ENCODE measurements at regions not wholly inside any gene's neighbourhood (a gene's known extent, or its start where the extent isn't known, plus 50 kb on each side); places are given as distances from the start of the nearest gene placed in this dataset.

DNA sequence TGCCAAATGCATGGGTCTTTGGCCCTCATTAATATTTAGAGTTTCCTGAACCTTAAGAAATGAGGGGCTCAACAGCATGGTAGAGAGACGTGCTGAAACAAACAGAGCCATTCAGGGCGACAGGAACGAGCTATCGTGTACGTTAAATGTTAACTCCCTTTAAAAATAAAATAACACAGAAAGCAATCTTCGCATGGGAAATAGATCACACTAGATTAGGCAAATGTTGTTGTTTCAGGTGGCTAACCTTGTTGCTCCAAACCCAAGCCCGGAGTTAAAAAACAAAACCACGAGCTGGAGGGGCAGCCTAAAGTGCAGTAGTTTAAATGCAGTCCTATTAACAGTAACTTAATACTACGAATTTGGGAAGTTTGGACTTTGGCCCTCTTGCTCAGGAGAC lies 177.4 kb upstream of the TRIB2 start:
- intact Hi-C loops (cut with DNase I) = no loop called here
- DNase-seq = no peak
- TF ChIP-seq, protein P1, sequence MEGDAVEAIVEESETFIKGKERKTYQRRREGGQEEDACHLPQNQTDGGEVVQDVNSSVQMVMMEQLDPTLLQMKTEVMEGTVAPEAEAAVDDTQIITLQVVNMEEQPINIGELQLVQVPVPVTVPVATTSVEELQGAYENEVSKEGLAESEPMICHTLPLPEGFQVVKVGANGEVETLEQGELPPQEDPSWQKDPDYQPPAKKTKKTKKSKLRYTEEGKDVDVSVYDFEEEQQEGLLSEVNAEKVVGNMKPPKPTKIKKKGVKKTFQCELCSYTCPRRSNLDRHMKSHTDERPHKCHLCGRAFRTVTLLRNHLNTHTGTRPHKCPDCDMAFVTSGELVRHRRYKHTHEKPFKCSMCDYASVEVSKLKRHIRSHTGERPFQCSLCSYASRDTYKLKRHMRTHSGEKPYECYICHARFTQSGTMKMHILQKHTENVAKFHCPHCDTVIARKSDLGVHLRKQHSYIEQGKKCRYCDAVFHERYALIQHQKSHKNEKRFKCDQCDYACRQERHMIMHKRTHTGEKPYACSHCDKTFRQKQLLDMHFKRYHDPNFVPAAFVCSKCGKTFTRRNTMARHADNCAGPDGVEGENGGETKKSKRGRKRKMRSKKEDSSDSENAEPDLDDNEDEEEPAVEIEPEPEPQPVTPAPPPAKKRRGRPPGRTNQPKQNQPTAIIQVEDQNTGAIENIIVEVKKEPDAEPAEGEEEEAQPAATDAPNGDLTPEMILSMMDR (IDR thresholded peaks at IDR 0.05) = no peak
- Histone ChIP-seq H3K4me1 (no peaks in the 10 kb centered on the region), H3K4me3 (no peak overlapping the region), H3K36me3 (no peaks in the 10 kb centered on the region), H3K9ac (ENCODE audit: low read depth in 2 of 2, low read length in 2 of 2) (no peak overlapping the region), H3K27ac (no peak overlapping the region), H3K27me3 (no peaks in the 10 kb centered on the region), H3K9me3 (no peaks in the 10 kb centered on the region)

DNA sequence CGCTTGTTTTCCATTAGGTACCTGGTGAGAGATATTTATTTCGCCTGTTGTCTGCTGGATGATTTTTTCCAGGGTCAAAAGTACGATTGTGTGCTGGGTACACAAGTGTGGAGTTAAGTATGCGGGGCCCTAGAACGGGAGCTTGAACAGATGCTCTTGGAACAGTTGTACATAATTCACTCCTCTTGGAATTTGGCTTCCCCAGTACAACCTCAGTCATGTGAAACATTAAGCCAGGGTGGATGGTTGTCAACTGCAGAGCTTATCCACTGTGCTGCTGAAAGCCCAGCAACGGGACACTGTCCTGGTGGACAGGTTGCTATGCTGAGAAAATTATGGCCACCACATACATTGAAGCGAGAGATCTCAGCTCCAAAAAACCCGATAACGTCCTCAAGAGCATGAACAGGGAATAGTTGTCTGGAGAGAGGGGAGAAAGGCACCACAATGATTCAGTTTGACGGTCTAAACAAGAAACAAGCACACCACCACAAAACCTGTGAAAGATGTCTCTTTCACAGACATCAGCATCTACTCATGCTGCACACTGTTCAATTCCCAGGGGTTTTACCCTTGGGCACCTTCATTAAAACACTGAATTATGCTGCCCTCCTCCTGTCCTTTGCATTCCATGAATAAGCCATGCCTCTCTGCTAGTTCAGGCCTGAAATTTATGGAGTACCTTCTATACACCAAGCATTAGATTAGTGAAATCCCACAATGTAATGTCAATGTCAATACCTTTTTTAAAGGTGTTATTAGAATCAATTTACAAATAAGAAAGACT lies 176.8 kb upstream of the TRIB2 start:
- no peak overlapping the region for H3K27ac ChIP-seq
- no peak overlapping the region for H3K4me3 ChIP-seq
- intact Hi-C loops (cut with DNase I) = no loop called here
- TF ChIP-seq, protein P1 (IDR thresholded peaks at IDR 0.05) = no peak
- no peaks in the 10 kb centered on the region for H3K36me3 ChIP-seq
- no peaks in the 10 kb centered on the region for H3K9me3 ChIP-seq
- no peak for DNase-seq
- no peaks in the 10 kb centered on the region for H3K27me3 ChIP-seq
- H3K9ac ChIP-seq (ENCODE audit: low read depth in 2 of 2, low read length in 2 of 2) = no peak overlapping the region
- H3K4me1 ChIP-seq = no peaks in the 10 kb centered on the region

DNA sequence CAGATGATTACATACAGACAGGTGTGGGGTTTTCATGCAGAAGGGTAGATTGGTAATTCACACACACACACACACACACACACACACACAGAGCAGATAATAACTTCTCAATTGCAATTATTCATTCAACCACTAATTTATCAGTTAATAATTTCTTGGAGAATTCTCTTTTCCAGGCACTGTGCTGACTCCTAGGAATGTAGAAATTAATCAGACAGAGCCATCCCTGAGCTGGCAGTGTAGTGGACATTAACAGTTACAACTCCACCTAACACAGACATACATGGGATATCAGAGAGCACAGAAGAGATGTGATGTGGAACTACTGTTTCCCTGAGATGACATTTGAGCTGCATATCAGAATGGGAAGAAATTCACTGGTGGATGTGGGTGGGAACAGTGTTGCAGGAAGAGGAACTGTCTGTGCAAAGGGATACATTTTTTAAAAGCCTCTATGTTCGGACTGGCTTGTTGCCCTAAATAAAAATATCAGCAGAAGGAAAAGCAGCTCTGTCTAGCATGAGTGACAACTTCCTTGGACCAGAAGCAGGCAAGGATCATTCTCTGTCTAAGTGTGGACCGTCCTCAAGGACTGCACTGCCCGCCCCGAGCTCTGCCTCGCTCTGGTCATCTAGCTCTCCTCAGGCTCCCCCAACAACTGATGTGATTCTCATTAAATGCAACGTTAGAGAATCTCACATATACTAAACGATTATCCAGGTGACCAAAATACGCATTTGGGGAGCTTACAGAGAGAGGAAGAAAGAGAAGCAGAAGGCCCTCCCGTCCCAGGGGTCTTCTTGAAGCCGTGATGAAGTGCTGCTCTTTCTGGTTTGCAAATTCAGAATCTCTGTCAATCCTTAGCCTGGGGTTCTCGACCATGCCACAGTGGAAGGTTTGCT lies 173.4 kb upstream of the TRIB2 start:
- no peak for DNase-seq
- Histone ChIP-seq H3K4me1 (no peaks in the 10 kb centered on the region), H3K9me3 (no peaks in the 10 kb centered on the region), H3K4me3 (no peak overlapping the region), H3K36me3 (no peaks in the 10 kb centered on the region), H3K9ac (ENCODE audit: low read depth in 2 of 2, low read length in 2 of 2) (no peak overlapping the region), H3K27ac (no peak overlapping the region), H3K27me3 (no peaks in the 10 kb centered on the region)
- intact Hi-C loops (cut with DNase I) = no loop called here
- TF ChIP-seq, protein P1 (IDR thresholded peaks at IDR 0.05) = no peak

DNA sequence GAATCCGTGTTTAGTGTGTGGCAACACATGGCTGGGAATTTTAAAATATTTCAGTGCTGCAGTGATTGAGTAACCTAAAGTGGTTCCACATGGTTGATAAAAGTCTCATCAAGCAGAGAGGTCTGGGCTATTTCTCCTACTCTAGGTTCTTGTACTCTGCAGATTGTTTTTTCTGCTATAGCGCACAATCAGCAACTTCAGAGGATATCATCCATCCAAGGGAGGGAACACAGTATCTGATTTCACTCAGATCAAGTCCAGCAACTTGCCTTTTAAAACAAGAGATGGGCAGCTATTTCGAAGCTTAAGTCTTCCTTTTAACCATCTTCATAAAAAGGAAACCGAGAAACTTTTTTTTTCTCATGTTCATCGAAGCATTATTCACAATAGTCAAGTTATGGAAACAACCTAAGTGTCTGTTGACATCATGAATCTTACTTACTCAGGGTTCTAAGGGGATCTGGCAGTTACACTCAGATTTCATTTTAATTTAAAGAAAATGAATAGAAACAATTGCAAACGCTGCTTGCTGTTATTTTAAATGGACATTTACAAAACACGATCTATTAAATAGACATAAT lies 172.7 kb upstream of the TRIB2 start:
- Histone ChIP-seq H3K9ac (ENCODE audit: low read depth in 2 of 2, low read length in 2 of 2) (no peak overlapping the region), H3K36me3 (no peaks in the 10 kb centered on the region), H3K4me1 (no peaks in the 10 kb centered on the region), H3K4me3 (no peak overlapping the region), H3K27me3 (no peaks in the 10 kb centered on the region), H3K9me3 (no peaks in the 10 kb centered on the region), H3K27ac (no peak overlapping the region)
- TF ChIP-seq, protein P1 (IDR thresholded peaks at IDR 0.05) = no peak
- intact Hi-C loops (cut with DNase I) = no loop called here
- no peak for DNase-seq

GRCh38 chr2:12547566-12548170 lies 169.1 kb upstream of the TRIB2 start:
- Histone ChIP-seq H3K27ac (no peak overlapping the region), H3K4me3 (no peak overlapping the region), H3K36me3 (no peaks in the 10 kb centered on the region), H3K9ac (ENCODE audit: low read depth in 2 of 2, low read length in 2 of 2) (no peak overlapping the region), H3K4me1 (no peaks in the 10 kb centered on the region), H3K27me3 (no peaks in the 10 kb centered on the region), H3K9me3 (no peaks in the 10 kb centered on the region)
- DNase-seq = no peak
- TF ChIP-seq, protein P1 (IDR thresholded peaks at IDR 0.05) = no peak
- intact Hi-C loops (cut with DNase I) = no loop called here

Data from colonic mucosa (tissue), 4 donors.